ENCODE measurements at regions not wholly inside any gene's neighbourhood (a gene's known extent, or its start where the extent isn't known, plus 50 kb on each side); places are given as distances from the start of the nearest gene placed in this dataset.

DNA sequence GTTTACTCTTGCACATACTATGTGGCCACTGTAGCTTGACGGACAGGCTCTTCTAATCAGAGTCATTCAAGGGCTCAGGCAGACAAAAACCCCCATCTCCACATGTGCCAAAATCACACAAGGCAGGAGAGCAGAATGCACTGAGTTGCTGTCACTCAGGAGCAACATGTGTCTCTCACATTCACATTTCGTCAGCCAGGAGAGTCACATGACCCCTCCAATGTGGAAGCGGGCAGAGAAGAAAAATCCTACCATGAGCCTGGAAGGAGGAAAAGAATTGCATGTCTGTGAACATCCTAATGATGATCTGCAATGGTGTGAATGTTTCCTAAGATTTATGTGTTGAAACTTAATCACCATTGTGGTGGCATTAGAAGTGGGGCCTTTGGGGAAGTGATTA, 69.9 kb upstream of the MSX2 start:
- TF ChIP-seq, protein P1, sequence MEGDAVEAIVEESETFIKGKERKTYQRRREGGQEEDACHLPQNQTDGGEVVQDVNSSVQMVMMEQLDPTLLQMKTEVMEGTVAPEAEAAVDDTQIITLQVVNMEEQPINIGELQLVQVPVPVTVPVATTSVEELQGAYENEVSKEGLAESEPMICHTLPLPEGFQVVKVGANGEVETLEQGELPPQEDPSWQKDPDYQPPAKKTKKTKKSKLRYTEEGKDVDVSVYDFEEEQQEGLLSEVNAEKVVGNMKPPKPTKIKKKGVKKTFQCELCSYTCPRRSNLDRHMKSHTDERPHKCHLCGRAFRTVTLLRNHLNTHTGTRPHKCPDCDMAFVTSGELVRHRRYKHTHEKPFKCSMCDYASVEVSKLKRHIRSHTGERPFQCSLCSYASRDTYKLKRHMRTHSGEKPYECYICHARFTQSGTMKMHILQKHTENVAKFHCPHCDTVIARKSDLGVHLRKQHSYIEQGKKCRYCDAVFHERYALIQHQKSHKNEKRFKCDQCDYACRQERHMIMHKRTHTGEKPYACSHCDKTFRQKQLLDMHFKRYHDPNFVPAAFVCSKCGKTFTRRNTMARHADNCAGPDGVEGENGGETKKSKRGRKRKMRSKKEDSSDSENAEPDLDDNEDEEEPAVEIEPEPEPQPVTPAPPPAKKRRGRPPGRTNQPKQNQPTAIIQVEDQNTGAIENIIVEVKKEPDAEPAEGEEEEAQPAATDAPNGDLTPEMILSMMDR (IDR thresholded peaks at IDR 0.05) = no peak
- TF ChIP-seq POLR2AphosphoS5 (IDR thresholded peaks at IDR 0.05) (no peak), EP300 (IDR thresholded peaks at IDR 0.05) (no peak), POLR2A (IDR thresholded peaks at IDR 0.05) (no peak)

All from gastroesophageal sphincter (tissue), 3 donors.